BE2C (cell line): ENCODE measurements at regions not wholly inside any gene's neighbourhood (a gene's known extent, or its start where the extent isn't known, plus 50 kb on each side); places are given as distances from the start of the nearest gene placed in this dataset.

ENCODE experiments used
- DNase-seq: peaks from one replicate; pipeline ENCODE4 v3.0.0-alpha.2; 2020
- H3K27me3 ChIP-seq: fragments of 250-450 bp; sonication (Bioruptor Pico); 2 replicates; pipeline ENCODE4 v1.5.1; 2020; ENCODE audit warnings: mild to moderate bottlenecking
- H3K36me3 ChIP-seq: fragments of 250-450 bp; sonication (Bioruptor Pico); 2 replicates; pipeline ENCODE4 v1.5.1; 2020; ENCODE audit warnings: mild to moderate bottlenecking
- H3K4me1 ChIP-seq: fragments of 250-450 bp; sonication (Bioruptor Pico); 2 replicates; pipeline ENCODE4 v1.5.1; 2020
- H3K4me3 ChIP-seq: 2 replicates; pipeline ENCODE4 v1.5.1; 2011; ENCODE audit warnings: low read depth, low read length
- H3K9me3 ChIP-seq: fragments of 250-450 bp; sonication (Bioruptor Pico); 2 replicates; pipeline ENCODE4 v1.5.1; 2020
- TF ChIP-seq, protein P1 (sequence below): IDR thresholded peaks from 2 replicates; pipeline ENCODE4 v1.5.1; 2012; ENCODE audit warnings: mild to moderate bottlenecking, low read depth, low read length

DNA sequence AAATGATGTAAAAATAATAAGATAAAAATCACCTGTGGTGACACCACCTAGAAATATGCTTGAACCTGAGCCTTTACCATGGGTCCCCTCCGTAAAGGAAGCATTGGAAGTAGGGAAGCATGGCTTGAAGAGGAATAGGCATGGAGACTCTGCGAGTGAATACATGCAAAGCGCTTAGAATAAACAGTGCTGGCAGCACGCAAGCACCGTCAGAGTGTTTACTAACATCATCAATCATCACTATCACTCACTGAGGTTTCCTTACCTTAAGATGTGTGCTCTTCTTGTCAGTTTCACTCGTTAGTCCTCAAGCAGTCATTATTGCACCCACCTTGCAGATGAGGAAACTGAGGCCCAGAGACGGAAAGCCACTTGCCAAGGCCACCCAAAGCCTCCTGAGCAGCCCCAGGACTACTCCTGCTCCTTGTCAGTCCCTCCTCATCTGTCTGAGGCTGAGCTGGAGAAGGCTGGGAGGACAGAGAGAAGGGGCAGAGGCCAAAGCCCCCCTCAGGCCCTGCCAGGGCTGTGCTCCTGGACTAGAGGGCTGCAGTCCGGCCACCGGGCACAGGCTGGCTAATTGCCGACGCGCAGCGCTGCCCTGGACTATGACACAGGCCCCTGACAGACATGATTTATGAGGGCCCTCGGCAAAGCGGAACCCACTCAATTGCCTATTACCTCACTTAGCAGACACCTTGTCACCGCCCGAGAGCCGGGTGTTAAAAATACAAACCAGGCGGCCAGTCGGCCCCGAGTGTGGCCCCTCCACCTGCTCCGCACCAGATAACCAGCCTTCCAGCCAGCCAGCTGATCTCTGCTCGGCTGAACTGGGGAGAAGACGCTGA, 168.9 kb downstream of the MN1 start:
- Histone ChIP-seq H3K9me3 (no peaks in the 10 kb centered on the region), H3K27me3 (peaks cover 8% of the 10 kb centered on the region), H3K4me1 (no peaks in the 10 kb centered on the region), H3K36me3 (no peaks in the 10 kb centered on the region), H3K4me3 (no peak overlapping the region)
- TF ChIP-seq, protein P1, sequence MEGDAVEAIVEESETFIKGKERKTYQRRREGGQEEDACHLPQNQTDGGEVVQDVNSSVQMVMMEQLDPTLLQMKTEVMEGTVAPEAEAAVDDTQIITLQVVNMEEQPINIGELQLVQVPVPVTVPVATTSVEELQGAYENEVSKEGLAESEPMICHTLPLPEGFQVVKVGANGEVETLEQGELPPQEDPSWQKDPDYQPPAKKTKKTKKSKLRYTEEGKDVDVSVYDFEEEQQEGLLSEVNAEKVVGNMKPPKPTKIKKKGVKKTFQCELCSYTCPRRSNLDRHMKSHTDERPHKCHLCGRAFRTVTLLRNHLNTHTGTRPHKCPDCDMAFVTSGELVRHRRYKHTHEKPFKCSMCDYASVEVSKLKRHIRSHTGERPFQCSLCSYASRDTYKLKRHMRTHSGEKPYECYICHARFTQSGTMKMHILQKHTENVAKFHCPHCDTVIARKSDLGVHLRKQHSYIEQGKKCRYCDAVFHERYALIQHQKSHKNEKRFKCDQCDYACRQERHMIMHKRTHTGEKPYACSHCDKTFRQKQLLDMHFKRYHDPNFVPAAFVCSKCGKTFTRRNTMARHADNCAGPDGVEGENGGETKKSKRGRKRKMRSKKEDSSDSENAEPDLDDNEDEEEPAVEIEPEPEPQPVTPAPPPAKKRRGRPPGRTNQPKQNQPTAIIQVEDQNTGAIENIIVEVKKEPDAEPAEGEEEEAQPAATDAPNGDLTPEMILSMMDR: no peak
- DNase-seq: peak; percentile 54

DNA sequence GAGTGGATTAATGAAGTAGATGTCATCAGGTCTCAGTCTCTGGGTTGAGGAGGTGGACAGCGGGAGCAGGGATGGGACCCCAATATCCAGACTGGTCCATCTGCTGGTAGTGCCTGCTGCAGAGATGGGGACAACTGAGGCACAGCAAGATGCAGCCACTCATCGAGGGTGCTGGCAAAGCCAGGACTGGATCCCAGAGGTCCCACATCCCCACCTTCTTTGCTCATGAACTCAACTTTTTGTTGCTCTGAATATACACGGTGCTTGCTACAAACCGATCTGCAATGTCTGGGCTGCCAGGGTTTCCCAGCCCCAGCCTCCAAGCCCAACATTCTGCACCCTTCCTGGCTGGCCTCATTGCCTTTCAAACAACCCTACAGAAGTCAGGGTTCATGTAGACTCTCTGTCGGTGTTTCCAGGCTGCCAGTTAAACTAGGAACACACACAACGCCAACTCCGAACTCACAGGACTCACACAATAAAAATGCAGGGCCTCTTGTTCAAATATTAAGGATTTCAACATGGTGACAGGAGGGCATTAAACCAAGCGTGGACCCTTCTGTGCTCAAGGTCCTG, 168.2 kb downstream of the MN1 start:
- no peaks in the 10 kb centered on the region for H3K36me3 ChIP-seq
- no peaks in the 10 kb centered on the region for H3K4me1 ChIP-seq
- H3K9me3 ChIP-seq: no peaks in the 10 kb centered on the region
- TF ChIP-seq, protein P1: no peak
- no peak overlapping the region for H3K4me3 ChIP-seq
- H3K27me3 ChIP-seq: peaks cover 8% of the 10 kb centered on the region
- no peak for DNase-seq

DNA sequence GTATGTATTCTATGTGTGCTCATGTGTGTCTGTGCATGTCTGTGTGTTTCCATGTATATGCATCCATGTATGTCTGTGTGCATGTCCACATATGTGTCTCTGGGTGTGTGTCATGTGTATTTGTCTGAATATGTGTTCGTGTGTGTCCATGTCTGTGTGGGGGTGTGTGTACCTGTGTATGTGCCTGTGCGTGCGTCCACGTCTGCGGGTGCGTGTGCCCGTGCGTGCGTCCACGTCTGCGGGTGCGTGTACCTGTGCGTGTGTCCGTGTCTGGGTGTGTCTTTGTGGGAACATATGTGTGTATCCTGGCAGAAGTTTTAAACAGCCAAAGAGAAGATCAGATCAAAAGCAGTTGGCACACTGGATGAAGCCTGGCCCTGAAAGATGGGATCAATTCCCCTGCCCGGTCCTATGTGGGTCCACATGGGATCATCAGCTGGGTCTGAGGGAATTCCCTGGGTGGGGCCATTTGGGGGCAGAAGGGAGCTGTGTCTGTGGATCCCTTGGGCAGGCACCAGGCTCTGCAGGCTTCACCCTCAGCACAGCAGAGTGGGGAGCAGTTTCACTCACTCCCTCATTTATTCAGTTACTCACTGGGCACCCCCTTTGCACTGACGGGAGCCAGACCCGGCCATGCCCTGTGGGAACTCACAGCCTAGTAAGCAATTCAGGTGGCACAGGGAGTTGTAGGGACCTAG, 167.4 kb downstream of the MN1 start:
- H3K9me3 ChIP-seq: no peaks in the 10 kb centered on the region
- no peaks in the 10 kb centered on the region for H3K36me3 ChIP-seq
- no peak overlapping the region for H3K4me3 ChIP-seq
- DNase-seq: no peak
- TF ChIP-seq, protein P1: no peak
- H3K4me1 ChIP-seq: no peaks in the 10 kb centered on the region
- peaks cover 8% of the 10 kb centered on the region for H3K27me3 ChIP-seq

DNA sequence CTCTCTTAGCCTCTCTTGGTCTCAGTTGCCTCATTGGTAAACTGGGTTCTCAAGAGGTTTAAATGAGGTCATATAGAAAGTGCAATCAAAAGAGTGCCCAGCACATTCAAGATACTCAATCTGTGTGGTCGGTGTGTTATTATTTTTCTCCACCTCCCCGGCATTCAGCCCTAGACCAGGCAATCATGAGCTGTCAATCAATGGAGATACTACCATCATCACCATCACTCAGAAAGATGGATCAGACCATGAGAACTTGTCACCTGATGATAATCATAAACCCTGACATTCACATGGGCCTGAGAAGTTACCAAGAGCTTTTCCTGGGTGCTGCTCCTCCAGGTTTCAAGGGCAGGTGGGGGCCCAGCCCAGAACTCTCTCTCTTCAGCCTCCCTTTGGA, 166.1 kb downstream of the MN1 start:
- DNase-seq: no peak
- TF ChIP-seq, protein P1: no peak
- Histone ChIP-seq H3K4me1 (no peaks in the 10 kb centered on the region), H3K36me3 (no peaks in the 10 kb centered on the region), H3K4me3 (no peak overlapping the region), H3K9me3 (no peaks in the 10 kb centered on the region), H3K27me3 (peaks cover 8% of the 10 kb centered on the region)

DNA sequence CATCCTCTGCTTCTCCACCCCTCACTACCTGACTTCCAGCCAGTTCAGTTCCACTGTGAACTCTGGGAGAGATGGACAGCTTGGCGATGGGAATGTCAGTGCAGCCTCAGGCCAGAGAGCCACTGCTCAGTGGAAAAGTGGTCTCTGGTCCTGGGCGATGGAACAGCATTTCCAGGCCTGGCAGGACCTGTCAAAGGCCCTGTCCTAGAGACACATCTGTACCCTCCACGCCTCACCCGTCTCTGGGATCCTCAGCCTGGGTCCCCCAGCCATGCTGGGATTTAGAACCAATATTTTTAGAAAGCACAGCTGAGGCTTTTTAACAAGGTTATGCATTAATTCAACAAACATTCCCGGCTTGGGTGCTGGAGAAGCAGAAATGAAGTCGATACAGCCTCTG, 165.7 kb downstream of the MN1 start:
- DNase-seq: no peak
- TF ChIP-seq, protein P1: no peak
- no peak overlapping the region for H3K4me3 ChIP-seq
- H3K4me1 ChIP-seq: no peaks in the 10 kb centered on the region
- H3K36me3 ChIP-seq: no peaks in the 10 kb centered on the region
- peaks cover 8% of the 10 kb centered on the region for H3K27me3 ChIP-seq
- no peaks in the 10 kb centered on the region for H3K9me3 ChIP-seq
